HG03520 (cell line): ENCODE measurements at regions not wholly inside any gene's neighbourhood (a gene's known extent, or its start where the extent isn't known, plus 50 kb on each side); places are given as distances from the start of the nearest gene placed in this dataset.
"Not testable (repeated sequence)": the region's sequence is repeated elsewhere in the genome, so short reads cannot be mapped to it uniquely, and the experiment has no call there.

Source experiments
- ATAC-seq: cut with Tn5 transposase; IDR thresholded peaks from one replicate; pipeline ENCODE4 v1.9.1; 2021; ENCODE audit warnings: mild to moderate bottlenecking, moderate library complexity; ENCODE audit not compliant: unreplicated experiment

GRCh38 chr12:75742048-75742447, 230.6 kb upstream of the KRR1 start:
- ATAC-seq: no peak

- no peak for ATAC-seq
Observed at GRCh38 chr12:75739912-75740311, 228.5 kb upstream of the KRR1 start.

GRCh38 chr12:75739098-75739497, 227.7 kb upstream of the KRR1 start:
- ATAC-seq: not testable (repeated sequence)

- peak; percentile 99 for ATAC-seq
Observed at GRCh38 chr12:75738486-75738885, 227.1 kb upstream of the KRR1 start.

- no peak for ATAC-seq
Observed at GRCh38 chr12:75735853-75736252, 224.4 kb upstream of the KRR1 start.

GRCh38 chr12:75728826-75729225, 217.4 kb upstream of the KRR1 start:
- no peak for ATAC-seq

GRCh38 chr12:75727577-75727976, 216.2 kb upstream of the KRR1 start:
- no peak for ATAC-seq

GRCh38 chr12:75725521-75726111, 214.2 kb upstream of the KRR1 start:
- ATAC-seq: no peak

GRCh38 chr12:75724928-75725312, 213.5 kb upstream of the KRR1 start:
- ATAC-seq: no peak

- ATAC-seq: no peak
Observed at GRCh38 chr12:75724307-75724927, 213.0 kb upstream of the KRR1 start.

- ATAC-seq: peak; percentile 86
Observed at GRCh38 chr12:75722714-75723200, 211.3 kb upstream of the KRR1 start.

GRCh38 chr12:75721796-75722195, 210.4 kb upstream of the KRR1 start:
- no peak for ATAC-seq

- ATAC-seq: no peak
Observed at GRCh38 chr12:75720812-75721641, 209.6 kb upstream of the KRR1 start.

- ATAC-seq: no peak
Observed at GRCh38 chr12:75717902-75718301, 206.5 kb upstream of the KRR1 start.

- ATAC-seq: no peak
Observed at GRCh38 chr12:75716291-75717025, 205.0 kb upstream of the KRR1 start.

- no peak for ATAC-seq
Observed at GRCh38 chr12:75715682-75716081, 204.3 kb upstream of the KRR1 start.

GRCh38 chr12:75715323-75715644, 203.9 kb upstream of the KRR1 start:
- no peak for ATAC-seq

GRCh38 chr12:75714462-75715322, 203.3 kb upstream of the KRR1 start:
- ATAC-seq: no peak

GRCh38 chr12:75713434-75713833, 202.0 kb upstream of the KRR1 start:
- ATAC-seq: no peak

GRCh38 chr12:75712223-75712622, 200.8 kb upstream of the KRR1 start:
- ATAC-seq: no peak
